Omental fat pad (tissue), 3 donors: ENCODE measurements at regions not wholly inside any gene's neighbourhood (a gene's known extent, or its start where the extent isn't known, plus 50 kb on each side); places are given as distances from the start of the nearest gene placed in this dataset.
"Not testable (repeated sequence)": the region's sequence is repeated elsewhere in the genome, so short reads cannot be mapped to it uniquely, and the experiment has no call there.

Experiments
- ATAC-seq: fragments of 150-250 bp; one replicate; pipeline ENCODE4 v1.9.1; 2016; ENCODE audit warnings: mild to moderate bottlenecking, moderate library complexity; ENCODE audit not compliant: low FRiP score
- DNase-seq: peaks from one replicate; pipeline ENCODE4 v3.0.0-alpha.2; 2019; ENCODE audit warnings: low spot score
- CTCF ChIP-seq, 3 donors: fragments of 450-650 bp; IDR thresholded peaks; one replicate each; pipeline ENCODE4 v1.5.1; 2016 to 2017; ENCODE audit warnings: antibody characterized with exemption in 3 of 3, mild to moderate bottlenecking in 3 of 3, moderate library complexity in 2 of 3

- DNase-seq: no peak
- TF ChIP-seq CTCF (IDR thresholded peaks at IDR 0.05): no peak
These were observed 266.1 kb downstream of the CGGBP1 start, which contains the start of gene HTR1F for GRCh38 chr3:87792534-87793336. Gene HTR1F (plus strand): TSS chr3:87792706.

GRCh38 chr3:87792198-87792533, 266.6 kb downstream of the CGGBP1 start:
- no peak for TF ChIP-seq CTCF (IDR thresholded peaks at IDR 0.05)
- DNase-seq (no peak), ATAC-seq (no peak)

More at GRCh38 chr3:87792534-87793336, 266.1 kb downstream of the CGGBP1 start, which contains the start of gene HTR1F:
- ATAC-seq: peak; percentile 66

- DNase-seq (no peak), ATAC-seq (no peak)
- TF ChIP-seq CTCF (IDR thresholded peaks at IDR 0.05): no peak
These were observed 267.4 kb downstream of the CGGBP1 start for GRCh38 chr3:87791248-87792027.

GRCh38 chr3:87789049-87789448, 269.8 kb downstream of the CGGBP1 start:
- not testable (repeated sequence) for DNase-seq, ATAC-seq

- ATAC-seq: no peak
- TF ChIP-seq CTCF (IDR thresholded peaks at IDR 0.05): no peak
- no peak for DNase-seq
These were observed 270.3 kb downstream of the CGGBP1 start for GRCh38 chr3:87788516-87788915.

GRCh38 chr3:87780811-87781210, 278.0 kb downstream of the CGGBP1 start:
- ATAC-seq (no peak), DNase-seq (no peak)
- no peak for TF ChIP-seq CTCF (IDR thresholded peaks at IDR 0.05)

GRCh38 chr3:87778876-87779275, 279.9 kb downstream of the CGGBP1 start:
- TF ChIP-seq CTCF (IDR thresholded peaks at IDR 0.05): no peak
- ATAC-seq (no peak), DNase-seq (no peak)
